Gastrocnemius medialis (tissue), 4 donors: ENCODE measurements at regions not wholly inside any gene's neighbourhood (a gene's known extent, or its start where the extent isn't known, plus 50 kb on each side); places are given as distances from the start of the nearest gene placed in this dataset.

Experiments
- POLR2A ChIP-seq, 2 donors: fragments of 450-650 bp; IDR thresholded peaks; one replicate each; pipeline ENCODE4 v1.6.1; 2017; ENCODE audit warnings: antibody characterized with exemption in 2 of 2, mild to moderate bottlenecking in 2 of 2, moderate library complexity in 2 of 2
- TF ChIP-seq, protein P1 (sequence below), 5 experiments: fragments of 450-650 bp in 3 of 5; fragments of 200-600 bp in 2 of 5; sonication (generic) in 2 of 5; IDR thresholded peaks in 4 of 5; conservative IDR thresholded peaks in 1 of 5; 1 replicate in 4 of 5; 2 replicates in 1 of 5; pipeline ENCODE4 v1.5.1; 2016 to 2019; ENCODE audit warnings: antibody characterized with exemption in 5 of 5, mild to moderate bottlenecking in 3 of 5, moderate library complexity in 3 of 5

DNA sequence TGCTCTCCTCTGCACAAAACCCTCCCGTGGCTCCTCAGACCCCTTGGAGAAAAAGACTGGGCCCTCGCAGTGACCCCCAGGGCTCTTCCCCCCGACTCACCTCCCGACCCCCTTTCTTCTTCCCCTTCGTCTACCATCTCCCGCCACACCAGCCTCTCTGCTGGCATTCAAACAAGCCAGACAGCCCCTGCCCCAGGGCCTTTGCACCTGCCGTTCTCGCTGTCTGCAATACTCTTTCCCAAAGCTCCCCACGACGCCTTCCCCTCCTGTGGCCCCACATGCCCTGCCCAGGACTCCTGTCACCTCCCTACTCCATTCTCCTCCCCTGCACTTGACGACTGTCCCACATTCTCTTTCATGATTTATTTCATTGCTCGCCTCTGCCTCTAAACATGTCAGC lies 115.7 kb downstream of the PHETA1 start:
- TF ChIP-seq, protein P1, sequence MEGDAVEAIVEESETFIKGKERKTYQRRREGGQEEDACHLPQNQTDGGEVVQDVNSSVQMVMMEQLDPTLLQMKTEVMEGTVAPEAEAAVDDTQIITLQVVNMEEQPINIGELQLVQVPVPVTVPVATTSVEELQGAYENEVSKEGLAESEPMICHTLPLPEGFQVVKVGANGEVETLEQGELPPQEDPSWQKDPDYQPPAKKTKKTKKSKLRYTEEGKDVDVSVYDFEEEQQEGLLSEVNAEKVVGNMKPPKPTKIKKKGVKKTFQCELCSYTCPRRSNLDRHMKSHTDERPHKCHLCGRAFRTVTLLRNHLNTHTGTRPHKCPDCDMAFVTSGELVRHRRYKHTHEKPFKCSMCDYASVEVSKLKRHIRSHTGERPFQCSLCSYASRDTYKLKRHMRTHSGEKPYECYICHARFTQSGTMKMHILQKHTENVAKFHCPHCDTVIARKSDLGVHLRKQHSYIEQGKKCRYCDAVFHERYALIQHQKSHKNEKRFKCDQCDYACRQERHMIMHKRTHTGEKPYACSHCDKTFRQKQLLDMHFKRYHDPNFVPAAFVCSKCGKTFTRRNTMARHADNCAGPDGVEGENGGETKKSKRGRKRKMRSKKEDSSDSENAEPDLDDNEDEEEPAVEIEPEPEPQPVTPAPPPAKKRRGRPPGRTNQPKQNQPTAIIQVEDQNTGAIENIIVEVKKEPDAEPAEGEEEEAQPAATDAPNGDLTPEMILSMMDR (IDR thresholded peaks at IDR 0.05 in 4 of 5, conservative IDR thresholded peaks at IDR 0.05 in 1 of 5): no peak
- TF ChIP-seq POLR2A (IDR thresholded peaks at IDR 0.05): no peak
